ENCODE measurements at regions not wholly inside any gene's neighbourhood (a gene's known extent, or its start where the extent isn't known, plus 50 kb on each side); places are given as distances from the start of the nearest gene placed in this dataset.

GRCh38 chr3:162274070-162274469, 777.5 kb downstream of the OTOL1 start:
- Histone ChIP-seq H3K36me3 (no peaks in the 10 kb centered on the region), H3K4me1 (no peaks in the 10 kb centered on the region), H3K9me3 (replicated peaks) (peaks cover 4% of the 10 kb centered on the region), H3K27me3 (ENCODE audit: low read depth) (no peaks in the 10 kb centered on the region), H3K4me3 (no peak overlapping the region), H3K27ac (replicated peaks) (no peak overlapping the region)
- no peak for TF ChIP-seq CTCF (IDR thresholded peaks at IDR 0.05; ENCODE audit: borderline replicate concordance)
- no peak for DNase-seq
- intact Hi-C loops (cut with micrococcal nuclease), result no loop called here

GRCh38 chr3:162278834-162279233, 782.2 kb downstream of the OTOL1 start:
- intact Hi-C loops (cut with micrococcal nuclease), result no loop called here
- H3K27ac ChIP-seq (replicated peaks), result no peak overlapping the region
- no peak for TF ChIP-seq CTCF (IDR thresholded peaks at IDR 0.05; ENCODE audit: borderline replicate concordance)
- DNase-seq, result no peak
- H3K9me3 ChIP-seq (replicated peaks), result peaks cover 25% of the 10 kb centered on the region
- no peaks in the 10 kb centered on the region for H3K4me1 ChIP-seq
- no peaks in the 10 kb centered on the region for H3K27me3 ChIP-seq (ENCODE audit: low read depth)
- no peak overlapping the region for H3K4me3 ChIP-seq
- H3K36me3 ChIP-seq, result no peaks in the 10 kb centered on the region

GRCh38 chr3:162285259-162285658, 788.7 kb downstream of the OTOL1 start:
- Histone ChIP-seq H3K4me1 (no peaks in the 10 kb centered on the region), H3K27ac (replicated peaks) (no peak overlapping the region), H3K36me3 (no peaks in the 10 kb centered on the region), H3K27me3 (ENCODE audit: low read depth) (no peaks in the 10 kb centered on the region), H3K9me3 (replicated peaks) (peaks cover 22% of the 10 kb centered on the region), H3K4me3 (no peak overlapping the region)
- TF ChIP-seq CTCF (IDR thresholded peaks at IDR 0.05; ENCODE audit: borderline replicate concordance), result no peak
- peak; percentile 17 for DNase-seq
- intact Hi-C loops (cut with micrococcal nuclease), result no loop called here

- no peak for DNase-seq
- Histone ChIP-seq H3K4me3 (no peak overlapping the region), H3K9me3 (replicated peaks) (peaks cover 5% of the 10 kb centered on the region), H3K36me3 (no peaks in the 10 kb centered on the region), H3K4me1 (no peaks in the 10 kb centered on the region), H3K27ac (replicated peaks) (no peak overlapping the region), H3K27me3 (ENCODE audit: low read depth) (no peaks in the 10 kb centered on the region)
- no peak for TF ChIP-seq CTCF (IDR thresholded peaks at IDR 0.05; ENCODE audit: borderline replicate concordance)
- intact Hi-C loops (cut with micrococcal nuclease), result no loop called here
Measured at GRCh38 chr3:162287600-162287999, 791.0 kb downstream of the OTOL1 start.

- no peak for TF ChIP-seq CTCF (IDR thresholded peaks at IDR 0.05; ENCODE audit: borderline replicate concordance)
- H3K27ac ChIP-seq (replicated peaks), result no peak overlapping the region
Measured at GRCh38 chr3:162292409-162292808, 795.8 kb downstream of the OTOL1 start.

More at GRCh38 chr3:162292409-162292808, 795.8 kb downstream of the OTOL1 start:
- no peak overlapping the region for H3K4me3 ChIP-seq
- H3K4me1 ChIP-seq, result no peaks in the 10 kb centered on the region
- H3K27me3 ChIP-seq (ENCODE audit: low read depth), result no peaks in the 10 kb centered on the region
- intact Hi-C loops (cut with micrococcal nuclease), result no loop called here
- no peaks in the 10 kb centered on the region for H3K36me3 ChIP-seq
- DNase-seq, result no peak
- no peaks in the 10 kb centered on the region for H3K9me3 ChIP-seq (replicated peaks)
